Calu3 (cell line): ENCODE measurements at regions not wholly inside any gene's neighbourhood (a gene's known extent, or its start where the extent isn't known, plus 50 kb on each side); places are given as distances from the start of the nearest gene placed in this dataset.

ENCODE experiments used
- BruUV-seq: library from RNA; stranded (reverse); fragments of 400-500 nt; replicated peaks from 2 replicates; lab custom pipeline; 2021; lab: Mats Ljungman, UMichigan
- CTCF ChIA-PET: fragments of 300-600 bp; sonication (Branson Sonifier 250); formaldehyde crosslinking; loops from one replicate; lab custom pipeline; 2022; ENCODE audit warnings: antibody characterized with exemption; lab: Charles Lee
- DNase-seq: peaks from one replicate; pipeline ENCODE4 v3.0.0; 2022
- H3K27ac Mint-ChIP-seq: one replicate; pipeline ENCODE4 v1.8.0; 2022; ENCODE audit warnings: mixed read lengths; ENCODE audit not compliant: unreplicated experiment
- H3K27me3 Mint-ChIP-seq: one replicate; pipeline ENCODE4 v1.8.0; 2022; ENCODE audit warnings: mixed read lengths; ENCODE audit not compliant: unreplicated experiment
- H3K36me3 Mint-ChIP-seq: one replicate; pipeline ENCODE4 v1.8.0; 2022; ENCODE audit warnings: mild to moderate bottlenecking, moderate library complexity, mixed read lengths; ENCODE audit not compliant: insufficient read depth, unreplicated experiment
- H3K4me1 Mint-ChIP-seq: one replicate; pipeline ENCODE4 v1.8.0; 2022; ENCODE audit warnings: mild to moderate bottlenecking, low read depth, mixed read lengths; ENCODE audit not compliant: unreplicated experiment
- H3K4me3 Mint-ChIP-seq: one replicate; pipeline ENCODE4 v1.8.0; 2022; ENCODE audit warnings: mild to moderate bottlenecking, low read depth, moderate library complexity, mixed read lengths; ENCODE audit not compliant: unreplicated experiment
- H3K9me3 Mint-ChIP-seq: one replicate; pipeline ENCODE4 v1.8.0; 2022; ENCODE audit warnings: low read depth, mixed read lengths; ENCODE audit not compliant: unreplicated experiment
- CTCF ChIP-seq: fragments of 200-600 bp; IDR thresholded peaks from one replicate; pipeline ENCODE4 v1.8.0; 2022; ENCODE audit warnings: antibody characterized with exemption; ENCODE audit not compliant: unreplicated experiment
- intact Hi-C: fragments of 100-400 bp; cut with micrococcal nuclease; formaldehyde crosslinking; loops from one replicate; pipeline ENCODE4 v1.10.0; 2022; ENCODE audit not compliant: unreplicated experiment

GRCh38 chr5:136906545-136906944, 541.2 kb upstream of the TRPC7 start:
- H3K27ac Mint-ChIP-seq, result no peak overlapping the region
- no peak for DNase-seq
- no peaks in the 10 kb centered on the region for H3K9me3 Mint-ChIP-seq

GRCh38 chr5:136905571-136905970, 540.2 kb upstream of the TRPC7 start:
- intact Hi-C loops, result loop anchor here (5.0 kb wide), 1 partner anchor 47 kb away; no protein-coding TSS in a partner anchor
- CTCF ChIA-PET, result no interaction called here

More at GRCh38 chr5:136906545-136906944, 541.2 kb upstream of the TRPC7 start:
- no peaks in the 10 kb centered on the region for H3K4me1 Mint-ChIP-seq
- no peak overlapping the region for H3K4me3 Mint-ChIP-seq
- no peaks in the 10 kb centered on the region for H3K27me3 Mint-ChIP-seq
- intact Hi-C loops, result loop anchor here (5.0 kb wide), 1 partner anchor 46 kb away; no protein-coding TSS in a partner anchor
- H3K36me3 Mint-ChIP-seq, result no peaks in the 10 kb centered on the region
- no peak for TF ChIP-seq CTCF
- BruUV-seq, result no TSS peak
- CTCF ChIA-PET, result no interaction called here

GRCh38 chr5:136894070-136894469, 528.7 kb upstream of the TRPC7 start:
- Mint-ChIP-seq H3K27me3 (peaks cover 7% of the 10 kb centered on the region), H3K27ac (no peak overlapping the region), H3K4me1 (no peaks in the 10 kb centered on the region), H3K9me3 (no peaks in the 10 kb centered on the region), H3K4me3 (no peak overlapping the region), H3K36me3 (no peaks in the 10 kb centered on the region)
- DNase-seq, result no peak
- no peak for TF ChIP-seq CTCF
- no TSS peak for BruUV-seq
- intact Hi-C loops, result loop anchor here (5.0 kb wide), 1 partner anchor 143 kb away; no protein-coding TSS in a partner anchor
- CTCF ChIA-PET, result no interaction called here

More at GRCh38 chr5:136905571-136905970, 540.2 kb upstream of the TRPC7 start:
- no peak overlapping the region for H3K27ac Mint-ChIP-seq
- H3K36me3 Mint-ChIP-seq, result no peaks in the 10 kb centered on the region
- DNase-seq, result no peak
- TF ChIP-seq CTCF, result no peak
- no peaks in the 10 kb centered on the region for H3K27me3 Mint-ChIP-seq
- H3K4me3 Mint-ChIP-seq, result no peak overlapping the region
- H3K4me1 Mint-ChIP-seq, result no peaks in the 10 kb centered on the region
- no TSS peak for BruUV-seq
- H3K9me3 Mint-ChIP-seq, result peaks cover 4% of the 10 kb centered on the region

GRCh38 chr5:136892000-136892399, 526.7 kb upstream of the TRPC7 start:
- H3K36me3 Mint-ChIP-seq, result no peaks in the 10 kb centered on the region
- intact Hi-C loops, result loop anchor here (2.0 to 5.0 kb wide), 2 partner anchors 145 to 159 kb away; no protein-coding TSS in a partner anchor
- no peak for TF ChIP-seq CTCF
- no TSS peak for BruUV-seq
- H3K9me3 Mint-ChIP-seq, result no peaks in the 10 kb centered on the region
- H3K4me3 Mint-ChIP-seq, result no peak overlapping the region
- H3K27me3 Mint-ChIP-seq, result peaks cover 28% of the 10 kb centered on the region
- H3K4me1 Mint-ChIP-seq, result no peaks in the 10 kb centered on the region
- DNase-seq, result no peak
- CTCF ChIA-PET, result interaction anchor here (1.1 kb wide), 1 partner anchor 167 kb away, joined by 3 read pairs; no protein-coding TSS in a partner anchor
- H3K27ac Mint-ChIP-seq, result no peak overlapping the region
